Activated CD4-positive, alpha-beta T cell treated with anti-CD3 and anti-CD28 coated beads, Interleukin-2, amount 10 ng/mL, durations not matched to agents 24 days and 14 days (primary cell): ENCODE measurements at regions not wholly inside any gene's neighbourhood (a gene's known extent, or its start where the extent isn't known, plus 50 kb on each side); places are given as distances from the start of the nearest gene placed in this dataset.
"Not testable (repeated sequence)": the region's sequence is repeated elsewhere in the genome, so short reads cannot be mapped to it uniquely, and the experiment has no call there.

Experiments used
- DNase-seq: peaks from one replicate; pipeline ENCODE4 v3.0.0; 2022
- H3K27ac Mint-ChIP-seq: one replicate; pipeline ENCODE4 v1.8.0; 2022; ENCODE audit warnings: mild to moderate bottlenecking, mixed read lengths
- H3K27me3 Mint-ChIP-seq: one replicate; pipeline ENCODE4 v1.8.0; 2022; ENCODE audit warnings: mixed read lengths
- H3K36me3 Mint-ChIP-seq: one replicate; pipeline ENCODE4 v1.8.0; 2022; ENCODE audit warnings: low read depth, mild to moderate bottlenecking, mixed read lengths
- H3K4me1 Mint-ChIP-seq: one replicate; pipeline ENCODE4 v1.8.0; 2021; ENCODE audit warnings: mixed read lengths
- H3K4me3 Mint-ChIP-seq: one replicate; pipeline ENCODE4 v1.8.0; 2022; ENCODE audit warnings: mild to moderate bottlenecking, moderate library complexity, mixed read lengths
- H3K9me3 Mint-ChIP-seq: one replicate; pipeline ENCODE4 v1.8.0; 2021; ENCODE audit warnings: mixed read lengths
- intact Hi-C: fragments of 100-400 bp; cut with micrococcal nuclease; formaldehyde crosslinking; loops from one replicate; pipeline ENCODE4 v1.15.1; 2023

DNA sequence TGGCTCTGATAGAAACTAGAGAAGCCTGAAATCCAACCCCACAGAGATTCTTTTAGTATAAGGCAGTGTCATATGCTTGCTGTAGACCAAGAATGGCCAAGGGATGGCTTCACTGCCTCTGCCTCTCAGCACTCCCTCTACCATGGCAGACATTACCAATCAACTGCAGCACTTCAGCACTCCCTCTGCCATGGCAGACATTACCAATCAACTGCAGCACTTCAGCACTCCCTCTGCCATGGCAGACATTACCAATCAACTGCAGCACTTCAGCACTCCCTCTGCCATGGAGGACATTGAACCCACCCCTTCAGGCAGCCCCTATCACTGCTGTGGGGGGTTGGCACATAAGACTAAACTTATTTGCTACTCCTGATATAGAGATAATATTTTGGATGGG is 287.8 kb downstream of the AACS start:
- H3K4me3 Mint-ChIP-seq, H3K36me3 Mint-ChIP-seq, H3K27ac Mint-ChIP-seq, H3K27me3 Mint-ChIP-seq, H3K4me1 Mint-ChIP-seq, H3K9me3 Mint-ChIP-seq, DNase-seq, intact Hi-C loops: not testable (repeated sequence)

DNA sequence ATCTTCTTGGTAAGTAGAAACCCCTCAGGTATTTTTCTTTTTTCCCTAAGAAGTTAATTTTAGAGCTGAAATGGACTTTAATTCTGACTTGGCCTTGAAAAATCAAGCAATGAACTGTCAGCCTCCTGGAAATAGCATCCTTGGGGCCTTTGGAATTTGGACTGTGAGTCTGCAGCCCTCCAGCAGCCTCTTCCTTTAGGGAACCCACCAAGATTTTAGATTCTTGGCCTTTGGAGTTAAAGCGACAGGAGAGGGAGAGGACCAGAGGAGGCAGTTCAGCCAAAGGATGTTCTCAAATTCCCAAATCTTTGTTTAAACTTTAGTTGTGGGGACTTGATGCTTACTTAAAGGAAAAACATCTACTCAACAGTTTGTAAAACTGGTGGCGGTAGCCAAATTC is 288.6 kb downstream of the AACS start:
- intact Hi-C loops, result no loop called here
- Mint-ChIP-seq H3K4me3 (no peak overlapping the region), H3K27me3 (no peaks in the 10 kb centered on the region), H3K27ac (no peak overlapping the region), H3K9me3 (no peaks in the 10 kb centered on the region), H3K4me1 (no peaks in the 10 kb centered on the region), H3K36me3 (no peaks in the 10 kb centered on the region)
- no peak for DNase-seq

DNA sequence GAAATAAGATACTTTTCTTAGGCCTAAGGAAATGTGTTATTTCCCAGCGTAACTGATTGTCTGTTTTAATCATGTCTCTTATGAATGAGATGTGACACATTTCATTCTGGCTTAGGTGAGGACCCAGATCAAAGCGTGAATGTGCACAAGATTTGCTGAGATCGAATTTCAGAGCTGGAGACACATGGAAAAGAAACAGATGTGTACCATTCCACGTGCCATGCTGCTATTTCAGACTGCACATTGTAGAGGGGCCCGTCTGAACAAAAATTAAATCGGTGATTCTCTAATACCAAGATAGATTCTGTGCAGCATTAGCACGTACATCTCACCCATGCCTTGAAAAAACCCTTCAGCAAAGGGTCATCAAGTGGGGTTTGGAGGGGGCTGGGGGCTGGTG is 290.4 kb downstream of the AACS start:
- no peak overlapping the region for H3K4me3 Mint-ChIP-seq
- intact Hi-C loops, result no loop called here
- no peaks in the 10 kb centered on the region for H3K4me1 Mint-ChIP-seq
- no peak for DNase-seq
- H3K36me3 Mint-ChIP-seq, result no peaks in the 10 kb centered on the region
- no peaks in the 10 kb centered on the region for H3K27me3 Mint-ChIP-seq
- no peaks in the 10 kb centered on the region for H3K9me3 Mint-ChIP-seq
- H3K27ac Mint-ChIP-seq, result no peak overlapping the region

DNA sequence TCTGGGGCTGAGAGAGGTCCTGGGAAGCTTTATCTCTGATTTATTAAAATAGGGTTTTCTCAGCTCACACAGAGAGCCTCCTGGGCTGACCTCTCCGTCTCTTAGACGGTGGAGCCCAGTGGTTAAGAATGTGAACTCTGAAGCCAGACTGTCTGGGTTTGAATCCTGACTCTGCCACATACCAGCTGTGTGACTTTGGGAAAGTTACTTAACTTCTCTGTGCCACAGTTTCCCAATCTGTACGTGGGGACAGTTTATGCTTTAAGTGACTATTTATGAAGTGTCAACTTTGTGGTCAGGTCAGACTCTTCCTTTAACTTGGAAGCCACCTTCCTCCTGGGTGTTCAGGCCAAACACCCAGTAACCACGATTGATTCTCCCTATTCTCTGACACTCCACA is 290.9 kb downstream of the AACS start:
- no peaks in the 10 kb centered on the region for H3K9me3 Mint-ChIP-seq
- H3K4me1 Mint-ChIP-seq, result no peaks in the 10 kb centered on the region
- no peaks in the 10 kb centered on the region for H3K27me3 Mint-ChIP-seq
- intact Hi-C loops, result no loop called here
- H3K4me3 Mint-ChIP-seq, result no peak overlapping the region
- H3K36me3 Mint-ChIP-seq, result no peaks in the 10 kb centered on the region
- no peak overlapping the region for H3K27ac Mint-ChIP-seq
- DNase-seq, result no peak

GRCh38 chr12:125357561-125357960 is 292.3 kb downstream of the AACS start:
- Mint-ChIP-seq H3K36me3 (no peaks in the 10 kb centered on the region), H3K4me1 (no peaks in the 10 kb centered on the region), H3K4me3 (no peak overlapping the region), H3K27ac (no peak overlapping the region), H3K27me3 (no peaks in the 10 kb centered on the region), H3K9me3 (no peaks in the 10 kb centered on the region)
- DNase-seq, result no peak
- intact Hi-C loops, result no loop called here

- no peaks in the 10 kb centered on the region for H3K9me3 Mint-ChIP-seq
- no peak overlapping the region for H3K4me3 Mint-ChIP-seq
These were observed 295.3 kb downstream of the AACS start for GRCh38 chr12:125360540-125360939.

GRCh38 chr12:125371033-125371432 is 305.8 kb downstream of the AACS start:
- no peak overlapping the region for H3K27ac Mint-ChIP-seq
- no peaks in the 10 kb centered on the region for H3K4me1 Mint-ChIP-seq
- DNase-seq, result no peak

More at GRCh38 chr12:125360540-125360939, 295.3 kb downstream of the AACS start:
- H3K36me3 Mint-ChIP-seq, result no peaks in the 10 kb centered on the region
- intact Hi-C loops, result no loop called here
- no peaks in the 10 kb centered on the region for H3K27me3 Mint-ChIP-seq
- no peak for DNase-seq
- H3K4me1 Mint-ChIP-seq, result no peaks in the 10 kb centered on the region
- no peak overlapping the region for H3K27ac Mint-ChIP-seq

GRCh38 chr12:125372085-125372484 is 306.9 kb downstream of the AACS start:
- Mint-ChIP-seq H3K27me3 (no peaks in the 10 kb centered on the region), H3K36me3 (no peaks in the 10 kb centered on the region)

More at GRCh38 chr12:125371033-125371432, 305.8 kb downstream of the AACS start:
- Mint-ChIP-seq H3K36me3 (no peaks in the 10 kb centered on the region), H3K4me3 (no peak overlapping the region), H3K27me3 (peaks cover 1% of the 10 kb centered on the region), H3K9me3 (no peaks in the 10 kb centered on the region)
- intact Hi-C loops, result no loop called here

DNA sequence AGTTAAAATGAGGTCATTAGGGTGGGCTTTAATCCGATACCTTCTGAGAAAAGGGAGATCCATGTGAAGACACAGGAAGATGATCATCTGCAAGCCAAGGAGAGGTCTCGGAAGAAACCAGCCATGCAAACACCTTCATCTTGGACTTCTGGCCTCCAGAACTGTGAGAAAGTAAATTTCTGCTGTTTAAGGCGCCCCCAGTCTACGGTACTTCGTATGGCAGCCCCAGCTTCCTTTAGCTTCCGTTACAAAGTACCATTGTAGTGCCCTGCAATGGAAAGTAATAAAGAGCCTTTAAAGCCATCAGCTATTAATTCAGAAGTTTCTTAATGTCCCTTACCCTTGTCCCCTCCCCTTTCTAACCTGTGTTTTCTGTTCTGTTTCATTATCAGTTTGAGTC is 308.1 kb downstream of the AACS start:
- no peaks in the 10 kb centered on the region for H3K4me1 Mint-ChIP-seq

More at GRCh38 chr12:125372085-125372484, 306.9 kb downstream of the AACS start:
- Mint-ChIP-seq H3K4me1 (no peaks in the 10 kb centered on the region), H3K9me3 (no peaks in the 10 kb centered on the region), H3K4me3 (no peak overlapping the region), H3K27ac (no peak overlapping the region)
- DNase-seq, result no peak
- intact Hi-C loops, result no loop called here

DNA sequence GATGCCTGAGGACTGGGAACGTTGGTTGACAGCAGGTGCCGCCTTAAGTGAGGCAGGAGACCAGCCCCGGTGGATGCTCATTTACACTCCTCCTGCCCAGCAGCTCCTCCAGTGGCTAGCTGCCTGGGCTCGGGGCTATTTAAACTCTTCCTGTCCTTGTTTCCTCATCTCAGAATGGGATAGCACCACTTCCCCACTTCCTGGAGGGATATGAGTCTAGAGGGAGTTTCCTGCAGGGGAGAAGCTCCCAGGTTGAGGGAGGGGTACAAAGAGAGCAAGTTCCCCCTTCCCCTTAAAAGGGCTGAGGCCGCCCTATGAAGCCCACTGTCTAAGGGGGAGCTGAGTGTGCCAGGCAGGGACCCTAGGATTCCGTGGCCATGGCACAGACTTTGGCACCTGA is 311.2 kb downstream of the AACS start:
- Mint-ChIP-seq H3K4me1 (no peaks in the 10 kb centered on the region), H3K27me3 (no peaks in the 10 kb centered on the region), H3K27ac (no peak overlapping the region), H3K4me3 (no peak overlapping the region), H3K36me3 (no peaks in the 10 kb centered on the region), H3K9me3 (no peaks in the 10 kb centered on the region)
- intact Hi-C loops, result no loop called here
- no peak for DNase-seq

More for the DNA sequence above, 308.1 kb downstream of the AACS start:
- Mint-ChIP-seq H3K9me3 (no peaks in the 10 kb centered on the region), H3K27ac (no peak overlapping the region), H3K4me3 (no peak overlapping the region), H3K36me3 (no peaks in the 10 kb centered on the region), H3K27me3 (no peaks in the 10 kb centered on the region)
- no peak for DNase-seq
- intact Hi-C loops, result no loop called here

DNA sequence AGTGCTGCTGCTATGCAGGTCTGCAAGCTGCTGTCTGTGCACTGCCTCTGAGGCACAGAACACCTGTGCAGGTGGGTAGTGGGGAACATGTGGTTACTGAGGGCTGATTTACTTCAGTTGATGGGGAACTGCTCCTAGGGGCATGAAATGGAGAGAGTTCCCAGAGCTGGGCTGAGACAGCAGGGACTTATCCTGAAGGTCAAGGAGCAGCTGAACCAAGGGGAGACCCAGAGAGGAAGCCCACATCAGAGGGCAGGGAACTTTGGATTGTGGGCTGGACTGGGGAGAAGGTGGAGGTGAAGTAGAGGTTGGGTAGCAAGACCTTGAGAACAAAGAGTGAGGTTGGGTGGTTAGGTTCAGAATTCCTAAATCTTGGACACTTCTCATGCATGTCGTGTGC is 311.9 kb downstream of the AACS start:
- intact Hi-C loops, result no loop called here
- no peaks in the 10 kb centered on the region for H3K9me3 Mint-ChIP-seq
- no peak overlapping the region for H3K4me3 Mint-ChIP-seq
- H3K36me3 Mint-ChIP-seq, result no peaks in the 10 kb centered on the region
- H3K27me3 Mint-ChIP-seq, result no peaks in the 10 kb centered on the region
- H3K4me1 Mint-ChIP-seq, result no peaks in the 10 kb centered on the region
- DNase-seq, result no peak
- H3K27ac Mint-ChIP-seq, result no peak overlapping the region

DNA sequence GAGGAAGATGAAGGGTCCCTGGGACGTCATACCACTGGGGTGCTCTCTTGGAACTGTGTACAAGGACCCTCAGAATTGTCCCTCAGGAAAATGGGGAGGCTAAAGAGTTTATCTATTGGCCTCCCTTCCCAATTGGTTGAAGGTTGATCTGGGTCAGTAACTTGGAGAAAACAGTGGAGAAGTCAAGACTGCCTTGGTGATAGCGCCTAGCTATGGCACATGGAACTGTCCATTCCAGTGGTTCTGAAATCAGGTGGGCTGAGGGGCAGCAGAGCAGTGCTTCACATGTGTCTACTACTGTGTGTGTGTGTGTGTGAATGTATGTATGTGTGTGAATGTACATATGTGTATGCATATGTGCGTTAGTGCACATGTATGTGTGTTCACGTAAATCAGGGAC is 316.1 kb downstream of the AACS start:
- intact Hi-C loops, result no loop called here

DNA sequence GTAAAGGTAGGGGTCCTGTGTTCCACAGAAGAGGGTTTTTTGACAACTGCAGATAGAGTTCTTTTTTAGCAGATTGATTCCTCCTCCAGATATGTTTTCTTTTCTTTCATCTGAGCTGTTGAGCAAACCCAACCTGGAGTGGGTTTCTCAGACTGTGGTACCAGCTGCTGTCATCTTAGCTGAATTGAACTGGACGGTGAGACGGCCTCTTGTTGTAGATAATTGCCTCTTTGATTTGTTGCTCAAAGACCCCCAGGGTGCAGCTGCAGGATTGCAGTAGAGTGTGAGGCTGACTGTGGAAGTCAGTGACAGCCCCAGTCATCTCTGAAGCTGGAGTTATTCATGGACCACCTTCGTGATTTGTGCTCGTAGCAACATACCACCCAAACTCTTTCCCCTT is 317.7 kb downstream of the AACS start:
- DNase-seq, result no peak
- Mint-ChIP-seq H3K27me3 (peaks cover 2% of the 10 kb centered on the region), H3K36me3 (no peaks in the 10 kb centered on the region), H3K27ac (no peak overlapping the region), H3K4me1 (no peaks in the 10 kb centered on the region), H3K9me3 (no peaks in the 10 kb centered on the region), H3K4me3 (no peak overlapping the region)
- intact Hi-C loops, result no loop called here

More for the DNA sequence above, 316.1 kb downstream of the AACS start:
- Mint-ChIP-seq H3K4me1 (no peaks in the 10 kb centered on the region), H3K9me3 (no peaks in the 10 kb centered on the region), H3K27me3 (peaks cover 2% of the 10 kb centered on the region), H3K27ac (no peak overlapping the region), H3K4me3 (no peak overlapping the region), H3K36me3 (no peaks in the 10 kb centered on the region)
- no peak for DNase-seq

DNA sequence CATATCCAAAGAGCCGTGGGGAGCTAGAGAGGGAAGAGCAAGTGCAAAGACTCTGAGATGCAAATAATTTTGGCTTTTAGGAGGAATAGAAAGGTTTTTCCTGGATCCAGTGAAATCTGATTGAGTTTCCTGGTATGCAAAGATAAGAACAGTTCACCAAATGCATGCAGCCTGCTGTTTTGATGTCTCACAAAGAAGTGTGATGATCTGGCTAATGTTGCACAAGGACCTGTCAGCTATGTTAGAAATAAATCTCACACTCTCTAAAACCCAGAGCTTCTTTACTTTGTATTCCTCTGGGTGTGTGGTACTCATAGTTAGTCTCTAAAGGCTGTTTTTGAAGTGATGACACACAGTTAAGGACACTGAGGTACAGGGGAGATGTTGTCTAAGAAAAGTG is 321.4 kb downstream of the AACS start:
- H3K9me3 Mint-ChIP-seq, result no peaks in the 10 kb centered on the region
- intact Hi-C loops, result no loop called here
- no peak overlapping the region for H3K4me3 Mint-ChIP-seq
- no peak for DNase-seq
- no peaks in the 10 kb centered on the region for H3K4me1 Mint-ChIP-seq
- no peaks in the 10 kb centered on the region for H3K36me3 Mint-ChIP-seq
- H3K27me3 Mint-ChIP-seq, result peaks cover 2% of the 10 kb centered on the region
- H3K27ac Mint-ChIP-seq, result no peak overlapping the region

DNA sequence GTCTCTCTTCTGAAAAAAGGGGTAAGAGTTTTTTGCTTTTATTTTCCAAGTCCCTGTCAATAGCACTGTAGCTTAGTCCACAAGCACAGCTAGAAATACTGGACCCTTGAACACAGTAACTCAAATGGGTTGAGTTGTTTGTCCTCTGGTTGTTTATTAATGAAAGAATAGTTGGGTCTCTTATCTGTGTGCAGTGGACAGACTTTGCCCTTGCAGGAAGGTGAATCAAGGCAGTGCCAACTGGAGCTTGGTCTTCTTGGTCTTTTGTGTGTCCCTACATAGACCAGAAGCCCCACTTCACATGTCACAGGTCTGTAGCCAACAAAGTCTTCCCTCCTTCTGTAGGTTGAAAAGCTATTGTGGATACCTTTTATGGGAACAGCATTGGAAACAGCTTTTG is 322.0 kb downstream of the AACS start:
- intact Hi-C loops, result no loop called here
- no peak overlapping the region for H3K27ac Mint-ChIP-seq
- no peak for DNase-seq
- H3K36me3 Mint-ChIP-seq, result no peaks in the 10 kb centered on the region
- H3K4me3 Mint-ChIP-seq, result no peak overlapping the region
- H3K27me3 Mint-ChIP-seq, result peaks cover 2% of the 10 kb centered on the region
- no peaks in the 10 kb centered on the region for H3K4me1 Mint-ChIP-seq
- H3K9me3 Mint-ChIP-seq, result no peaks in the 10 kb centered on the region
